HEK293T (cell line): ENCODE measurements at regions not wholly inside any gene's neighbourhood (a gene's known extent, or its start where the extent isn't known, plus 50 kb on each side); places are given as distances from the start of the nearest gene placed in this dataset.

Experiments
- BHLHE40 ChIP-seq: fragments of 450-650 bp; IDR thresholded peaks from 2 replicates; pipeline ENCODE4 v1.6.1; 2016; ENCODE audit warnings: mild to moderate bottlenecking, moderate library complexity, borderline replicate concordance
- ELF4 ChIP-seq: fragments of 450-650 bp; IDR thresholded peaks from 2 replicates; pipeline ENCODE4 v1.6.1; 2017; ENCODE audit warnings: antibody characterized with exemption
- FOXM1 ChIP-seq: fragments of 450-650 bp; IDR thresholded peaks from 2 replicates; pipeline ENCODE4 v1.6.1; 2017; ENCODE audit warnings: mild to moderate bottlenecking, borderline replicate concordance
- LEF1 ChIP-seq: fragments of 450-650 bp; IDR thresholded peaks from 2 replicates; pipeline ENCODE4 v1.6.1; 2017; ENCODE audit warnings: mild to moderate bottlenecking, borderline replicate concordance
- NFRKB ChIP-seq: fragments of 450-650 bp; IDR thresholded peaks from 2 replicates; pipeline ENCODE4 v1.6.1; 2016; ENCODE audit warnings: mild to moderate bottlenecking, moderate library complexity
- SP1 ChIP-seq: fragments of 450-650 bp; IDR thresholded peaks from 2 replicates; pipeline ENCODE4 v1.6.1; 2017
- SUZ12 ChIP-seq: fragments of 450-650 bp; IDR thresholded peaks from 2 replicates; pipeline ENCODE4 v1.6.1; 2016; ENCODE audit warnings: mild to moderate bottlenecking

GRCh38 chr16:22643886-22644285 lies 133.2 kb downstream of the NPIPB5 start:
- TF ChIP-seq ELF4 (no peak), SUZ12 (no peak), NFRKB (no peak), FOXM1 (no peak), SP1 (no peak), LEF1 (no peak), BHLHE40 (no peak)
